ENCODE measurements at regions not wholly inside any gene's neighbourhood (a gene's known extent, or its start where the extent isn't known, plus 50 kb on each side); places are given as distances from the start of the nearest gene placed in this dataset.

DNA sequence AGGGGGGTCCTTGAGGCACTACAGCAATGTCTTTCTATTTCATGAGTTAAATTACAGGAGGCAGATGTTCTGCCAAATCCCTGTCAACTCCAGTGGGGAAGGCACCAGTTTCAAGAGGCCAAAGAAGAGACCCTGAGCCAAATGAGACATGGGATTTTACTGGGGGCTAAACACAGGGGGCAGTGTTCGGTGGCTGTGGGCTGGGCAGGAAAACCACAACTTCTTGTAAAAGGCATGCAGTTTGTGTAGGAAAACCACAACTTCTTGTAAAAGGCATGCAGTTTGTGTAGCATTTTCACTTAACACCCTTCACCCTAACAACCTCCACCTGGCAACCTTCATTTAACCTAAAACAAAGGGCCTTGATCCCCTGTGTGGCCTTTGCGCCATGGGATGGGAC, 61.0 kb downstream of the POLR2M start:
- H2AFZ ChIP-seq (ENCODE audit: low read length) = no peak overlapping the region
- H4K20me1 ChIP-seq (ENCODE audit: insufficient read depth, low read length) = no peaks in the 10 kb centered on the region
- DNase-seq (ENCODE audit: insufficient read length, low spot score, missing footprints) = no peak
- H3K4me2 ChIP-seq (ENCODE audit: insufficient read depth, low read length) = no peak overlapping the region
- no peaks in the 10 kb centered on the region for H3K27me3 ChIP-seq (ENCODE audit: insufficient read depth, low read length)
- TF ChIP-seq, protein P1, sequence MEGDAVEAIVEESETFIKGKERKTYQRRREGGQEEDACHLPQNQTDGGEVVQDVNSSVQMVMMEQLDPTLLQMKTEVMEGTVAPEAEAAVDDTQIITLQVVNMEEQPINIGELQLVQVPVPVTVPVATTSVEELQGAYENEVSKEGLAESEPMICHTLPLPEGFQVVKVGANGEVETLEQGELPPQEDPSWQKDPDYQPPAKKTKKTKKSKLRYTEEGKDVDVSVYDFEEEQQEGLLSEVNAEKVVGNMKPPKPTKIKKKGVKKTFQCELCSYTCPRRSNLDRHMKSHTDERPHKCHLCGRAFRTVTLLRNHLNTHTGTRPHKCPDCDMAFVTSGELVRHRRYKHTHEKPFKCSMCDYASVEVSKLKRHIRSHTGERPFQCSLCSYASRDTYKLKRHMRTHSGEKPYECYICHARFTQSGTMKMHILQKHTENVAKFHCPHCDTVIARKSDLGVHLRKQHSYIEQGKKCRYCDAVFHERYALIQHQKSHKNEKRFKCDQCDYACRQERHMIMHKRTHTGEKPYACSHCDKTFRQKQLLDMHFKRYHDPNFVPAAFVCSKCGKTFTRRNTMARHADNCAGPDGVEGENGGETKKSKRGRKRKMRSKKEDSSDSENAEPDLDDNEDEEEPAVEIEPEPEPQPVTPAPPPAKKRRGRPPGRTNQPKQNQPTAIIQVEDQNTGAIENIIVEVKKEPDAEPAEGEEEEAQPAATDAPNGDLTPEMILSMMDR (IDR thresholded peaks at IDR 0.05; ENCODE audit: extremely low read depth, low read depth, low read length) = no peak
- no peaks in the 10 kb centered on the region for H3K36me3 ChIP-seq (ENCODE audit: insufficient read depth, low read length)
- H3K27ac ChIP-seq (ENCODE audit: low read depth, low read length) = no peak overlapping the region
- no peak overlapping the region for H3K4me3 ChIP-seq (ENCODE audit: insufficient read depth, low read length)
- no peaks in the 10 kb centered on the region for H3K79me2 ChIP-seq (ENCODE audit: insufficient read depth, low read length)
- no peaks in the 10 kb centered on the region for H3K9me3 ChIP-seq (ENCODE audit: low read depth, low read length)
- H3K4me1 ChIP-seq (ENCODE audit: insufficient read depth, low read length) = peaks cover 5% of the 10 kb centered on the region

DNA sequence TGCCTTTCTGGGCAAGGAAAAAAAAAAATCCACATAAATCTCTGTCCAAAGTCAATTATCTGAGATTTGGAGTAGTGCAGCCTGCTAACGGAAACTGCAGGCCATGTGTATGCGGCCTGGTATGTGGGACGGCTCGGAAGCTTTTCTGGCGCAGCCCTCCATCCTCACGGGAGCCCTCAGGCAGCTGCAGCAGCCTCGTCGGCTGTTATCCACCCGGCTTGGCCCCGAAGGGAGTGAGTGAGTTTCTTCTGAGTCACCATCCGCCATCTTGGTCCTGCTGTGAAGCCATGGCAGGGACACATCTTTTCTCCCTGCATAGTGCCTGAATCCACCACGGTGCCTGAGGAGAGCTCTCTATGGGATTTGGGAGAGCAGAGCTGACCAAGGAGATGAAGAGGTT, 62.8 kb downstream of the POLR2M start:
- H3K4me3 ChIP-seq (ENCODE audit: insufficient read depth, low read length) = no peak overlapping the region
- H2AFZ ChIP-seq (ENCODE audit: low read length) = peak overlapping the region; percentile 74
- peak; percentile 96 for DNase-seq (ENCODE audit: insufficient read length, low spot score, missing footprints)
- no peaks in the 10 kb centered on the region for H3K9me3 ChIP-seq (ENCODE audit: low read depth, low read length)
- TF ChIP-seq, protein P1 (IDR thresholded peaks at IDR 0.05; ENCODE audit: extremely low read depth, low read depth, low read length) = no peak
- peaks cover 5% of the 10 kb centered on the region for H3K4me1 ChIP-seq (ENCODE audit: insufficient read depth, low read length)
- no peaks in the 10 kb centered on the region for H4K20me1 ChIP-seq (ENCODE audit: insufficient read depth, low read length)
- H3K4me2 ChIP-seq (ENCODE audit: insufficient read depth, low read length) = no peak overlapping the region
- H3K27ac ChIP-seq (ENCODE audit: low read depth, low read length) = no peak overlapping the region
- peaks cover 3% of the 10 kb centered on the region for H3K27me3 ChIP-seq (ENCODE audit: insufficient read depth, low read length)
- H3K36me3 ChIP-seq (ENCODE audit: insufficient read depth, low read length) = no peaks in the 10 kb centered on the region
- no peaks in the 10 kb centered on the region for H3K79me2 ChIP-seq (ENCODE audit: insufficient read depth, low read length)

DNA sequence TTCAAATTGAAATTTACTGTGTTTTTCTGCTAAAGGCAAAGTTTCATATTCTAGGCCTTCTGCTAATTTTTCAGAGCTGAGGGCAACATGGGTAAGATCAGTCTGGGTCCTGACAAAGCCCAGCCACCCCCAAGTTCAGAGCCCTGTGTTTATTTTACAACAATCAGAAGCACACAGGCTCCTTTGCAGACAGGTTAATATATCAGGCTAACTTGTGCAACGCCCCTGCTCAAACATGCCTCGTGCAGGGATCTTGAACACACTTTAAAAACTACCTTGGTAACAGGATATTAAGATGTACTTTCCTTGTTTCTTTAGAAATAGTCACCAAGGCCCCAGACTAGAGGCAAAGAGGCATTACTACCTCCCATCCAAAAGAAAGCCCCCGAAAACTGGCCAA, 64.0 kb downstream of the POLR2M start:
- H3K79me2 ChIP-seq (ENCODE audit: insufficient read depth, low read length) = no peaks in the 10 kb centered on the region
- no peak for DNase-seq (ENCODE audit: insufficient read length, low spot score, missing footprints)
- H2AFZ ChIP-seq (ENCODE audit: low read length) = no peak overlapping the region
- H3K4me2 ChIP-seq (ENCODE audit: insufficient read depth, low read length) = no peak overlapping the region
- H3K27ac ChIP-seq (ENCODE audit: low read depth, low read length) = no peak overlapping the region
- peaks cover 5% of the 10 kb centered on the region for H3K4me1 ChIP-seq (ENCODE audit: insufficient read depth, low read length)
- H3K27me3 ChIP-seq (ENCODE audit: insufficient read depth, low read length) = peaks cover 3% of the 10 kb centered on the region
- H3K9me3 ChIP-seq (ENCODE audit: low read depth, low read length) = no peaks in the 10 kb centered on the region
- H4K20me1 ChIP-seq (ENCODE audit: insufficient read depth, low read length) = no peaks in the 10 kb centered on the region
- H3K36me3 ChIP-seq (ENCODE audit: insufficient read depth, low read length) = no peaks in the 10 kb centered on the region
- no peak overlapping the region for H3K4me3 ChIP-seq (ENCODE audit: insufficient read depth, low read length)
- TF ChIP-seq, protein P1 (IDR thresholded peaks at IDR 0.05; ENCODE audit: extremely low read depth, low read depth, low read length) = no peak

DNA sequence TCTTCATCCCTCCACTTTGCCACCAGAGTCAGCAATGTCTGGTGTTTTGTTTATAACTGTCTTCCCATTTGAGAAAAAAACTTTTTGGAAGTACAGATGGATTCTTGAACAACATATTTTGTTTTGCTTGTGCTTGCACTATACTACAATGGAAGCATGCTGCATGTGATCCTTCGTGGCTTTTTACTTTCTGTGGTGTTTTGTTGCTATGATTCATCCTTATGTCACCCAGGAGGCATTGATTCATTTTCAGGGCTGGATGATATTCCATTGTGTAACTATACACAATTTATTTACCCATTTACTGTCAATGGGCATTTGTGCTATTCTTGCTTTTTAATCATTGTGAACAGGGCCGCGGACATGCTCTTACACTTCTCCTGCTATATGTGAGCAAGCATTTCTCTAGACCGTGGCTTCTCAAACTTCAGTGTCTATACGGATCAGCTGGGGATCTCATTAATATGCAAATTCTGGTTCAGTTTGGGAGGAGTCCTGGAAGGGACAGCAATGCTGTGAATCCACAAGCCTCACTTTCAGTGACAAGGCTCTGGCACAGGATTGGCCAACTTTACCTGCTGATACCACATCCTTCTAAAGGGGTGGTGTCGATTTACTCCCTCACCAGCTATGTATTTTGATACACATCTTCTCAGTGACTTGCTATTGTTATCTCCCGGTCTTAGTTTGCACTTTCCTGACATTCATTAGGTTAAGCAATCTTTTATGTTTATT, 65.9 kb downstream of the POLR2M start:
- no peak overlapping the region for H2AFZ ChIP-seq (ENCODE audit: low read length)
- TF ChIP-seq, protein P1 (IDR thresholded peaks at IDR 0.05; ENCODE audit: extremely low read depth, low read depth, low read length) = no peak
- H3K27ac ChIP-seq (ENCODE audit: low read depth, low read length) = no peak overlapping the region
- H3K79me2 ChIP-seq (ENCODE audit: insufficient read depth, low read length) = no peaks in the 10 kb centered on the region
- no peaks in the 10 kb centered on the region for H4K20me1 ChIP-seq (ENCODE audit: insufficient read depth, low read length)
- no peak overlapping the region for H3K4me3 ChIP-seq (ENCODE audit: insufficient read depth, low read length)
- H3K4me2 ChIP-seq (ENCODE audit: insufficient read depth, low read length) = no peak overlapping the region
- no peaks in the 10 kb centered on the region for H3K9me3 ChIP-seq (ENCODE audit: low read depth, low read length)
- H3K27me3 ChIP-seq (ENCODE audit: insufficient read depth, low read length) = peaks cover 3% of the 10 kb centered on the region
- peaks cover 5% of the 10 kb centered on the region for H3K4me1 ChIP-seq (ENCODE audit: insufficient read depth, low read length)
- DNase-seq (ENCODE audit: insufficient read length, low spot score, missing footprints) = no peak
- no peaks in the 10 kb centered on the region for H3K36me3 ChIP-seq (ENCODE audit: insufficient read depth, low read length)

All from osteoblast (primary cell).